CD4-positive, alpha-beta memory T cell (primary cell): ENCODE measurements at regions not wholly inside any gene's neighbourhood (a gene's known extent, or its start where the extent isn't known, plus 50 kb on each side); places are given as distances from the start of the nearest gene placed in this dataset.
"Not testable (repeated sequence)": the region's sequence is repeated elsewhere in the genome, so short reads cannot be mapped to it uniquely, and the experiment has no call there.

Experiments
- CTCF ChIA-PET: fragments of 350-600 bp; sonication (Branson Sonifier 250); formaldehyde crosslinking; loops from one replicate; lab custom pipeline; 2021; ENCODE audit warnings: inconsistent platforms; ENCODE audit not compliant: partially characterized antibody; lab: Charles Lee
- POLR2A ChIA-PET: fragments of 350-600 bp; sonication (Branson Sonifier 250); formaldehyde crosslinking; loops from one replicate; lab custom pipeline; 2021; ENCODE audit not compliant: partially characterized antibody; lab: Charles Lee
- DNase-seq, 5 donors: peaks; one replicate each; pipeline versions ENCODE4 v3.0.0 to v3.0.0-alpha.2; 2020 to 2022; ENCODE audit warnings: mixed read lengths in 1 of 5
- H3K27ac ChIP-seq: one replicate; pipeline ENCODE4 v1.7.0; 2013; ENCODE audit warnings: low read depth, low read length
- H3K27me3 ChIP-seq: 2 replicates; pipeline ENCODE4 v1.7.0; 2013; ENCODE audit warnings: mild to moderate bottlenecking, low read length, moderate library complexity; ENCODE audit not compliant: insufficient read depth
- H3K36me3 ChIP-seq: 2 replicates; pipeline ENCODE4 v1.7.0; 2013; ENCODE audit warnings: mild to moderate bottlenecking, low read length, moderate library complexity; ENCODE audit not compliant: insufficient read depth
- H3K4me1 ChIP-seq: 2 replicates; pipeline ENCODE4 v1.7.0; 2013; ENCODE audit warnings: mild to moderate bottlenecking, low read length, moderate library complexity; ENCODE audit not compliant: insufficient read depth
- H3K4me3 ChIP-seq, 2 donors: one replicate each; pipeline ENCODE4 v1.7.0; 2013; ENCODE audit warnings: low read length in 2 of 2, mild to moderate bottlenecking in 1 of 2
- H3K9me3 ChIP-seq, 2 donors: one replicate each; pipeline ENCODE4 v1.7.0; 2013; ENCODE audit warnings: low read length in 2 of 2, control low read depth in 1 of 2; ENCODE audit not compliant: control insufficient read depth in 1 of 2
- H3K27ac Mint-ChIP-seq, 7 donors: one replicate each; pipeline ENCODE4 v1.8.0; 2020 to 2021; ENCODE audit warnings: mixed read lengths in 7 of 7, mild to moderate bottlenecking in 6 of 7, inconsistent platforms in 3 of 7, moderate library complexity in 3 of 7
- H3K27me3 Mint-ChIP-seq, 2 donors: one replicate each; pipeline ENCODE4 v1.8.0; 2020 to 2021; ENCODE audit warnings: mixed read lengths in 2 of 2
- H3K36me3 Mint-ChIP-seq, 2 donors: one replicate each; pipeline ENCODE4 v1.8.0; 2020 to 2021; ENCODE audit warnings: mixed read lengths in 2 of 2, inconsistent platforms in 1 of 2, mild to moderate bottlenecking in 1 of 2
- H3K4me1 Mint-ChIP-seq, 4 donors: one replicate each; pipeline ENCODE4 v1.8.0; 2020 to 2021; ENCODE audit warnings: mixed read lengths in 4 of 4, mild to moderate bottlenecking in 1 of 4
- H3K4me3 Mint-ChIP-seq, 8 donors: one replicate each; pipeline ENCODE4 v1.8.0; 2020 to 2021; ENCODE audit warnings: mixed read lengths in 8 of 8, mild to moderate bottlenecking in 7 of 8, moderate library complexity in 6 of 8, inconsistent platforms in 3 of 8
- H3K9me3 Mint-ChIP-seq, 8 donors: one replicate each; pipeline ENCODE4 v1.8.0; 2020 to 2021; ENCODE audit warnings: mixed read lengths in 8 of 8, mild to moderate bottlenecking in 5 of 8, inconsistent platforms in 3 of 8, moderate library complexity in 1 of 8
- intact Hi-C: fragments of 100-400 bp; cut with micrococcal nuclease; formaldehyde crosslinking; loops from one replicate; pipeline ENCODE4 v1.15.1; 2023

- H3K27me3 ChIP-seq, H3K27me3 Mint-ChIP-seq, DNase-seq, H3K27ac ChIP-seq, H3K4me3 Mint-ChIP-seq, intact Hi-C loops, H3K4me1 Mint-ChIP-seq, CTCF ChIA-PET, H3K36me3 Mint-ChIP-seq, POLR2A ChIA-PET, H3K36me3 ChIP-seq, H3K9me3 ChIP-seq, H3K4me1 ChIP-seq, H3K4me3 ChIP-seq: not testable (repeated sequence)
- Mint-ChIP-seq H3K9me3 (peaks cover 0 to 27% (median 18%) of the 10 kb centered on the region in 8 donors), H3K27ac (peak overlapping the region in 1 of 7 donors; percentile 70)
Measured at GRCh38 chr3:91348064-91348463, 2240.6 kb downstream of the EPHA3 start.

DNA sequence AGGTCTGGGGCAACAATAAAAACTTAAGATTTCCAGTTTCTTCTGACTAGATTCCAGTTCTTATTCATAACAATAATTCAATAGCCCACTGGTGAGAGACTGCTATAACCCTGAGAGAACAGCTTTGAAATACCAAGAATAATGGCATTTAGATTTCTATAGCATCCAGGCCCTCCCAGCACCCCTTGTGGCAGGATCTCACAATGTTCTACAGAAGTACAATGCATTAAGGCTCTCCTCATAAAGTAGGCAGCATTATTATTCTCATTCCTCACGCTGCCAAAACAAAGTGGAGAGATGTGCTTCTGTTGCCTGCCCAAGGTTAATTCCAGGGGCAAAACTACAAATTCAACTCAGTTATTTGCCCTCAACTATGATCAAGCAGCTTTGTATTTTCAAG lies 2241.7 kb downstream of the EPHA3 start:
- H3K9me3 ChIP-seq, H3K4me1 Mint-ChIP-seq, H3K4me3 ChIP-seq, H3K27me3 ChIP-seq, CTCF ChIA-PET, H3K27me3 Mint-ChIP-seq, H3K36me3 Mint-ChIP-seq, H3K4me1 ChIP-seq, H3K27ac ChIP-seq, H3K36me3 ChIP-seq, DNase-seq, intact Hi-C loops, POLR2A ChIA-PET, H3K27ac Mint-ChIP-seq, H3K4me3 Mint-ChIP-seq: not testable (repeated sequence)
- peaks cover 0 to 24% (median 12%) of the 10 kb centered on the region in 8 donors for H3K9me3 Mint-ChIP-seq

DNA sequence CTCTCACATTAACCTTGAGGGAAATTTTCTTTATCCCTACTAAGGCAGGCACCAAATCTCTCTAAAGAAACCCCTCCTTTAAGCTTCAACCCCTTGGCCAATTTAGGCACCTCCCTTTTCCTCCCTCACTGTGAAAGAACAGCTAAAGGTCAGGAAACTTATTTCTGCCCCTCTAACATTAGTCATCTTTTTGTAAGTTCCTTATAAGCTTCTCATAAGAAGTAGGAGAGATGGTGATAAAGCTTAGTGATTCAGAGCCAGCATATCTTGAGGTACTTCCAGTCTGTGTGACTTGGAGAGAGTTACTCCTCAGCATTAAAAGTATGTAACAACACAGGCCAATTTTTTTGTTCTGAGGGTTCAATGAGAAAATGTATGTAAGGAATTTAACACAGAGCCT lies 2244.7 kb downstream of the EPHA3 start:
- not testable (repeated sequence) for H3K4me3 Mint-ChIP-seq

DNA sequence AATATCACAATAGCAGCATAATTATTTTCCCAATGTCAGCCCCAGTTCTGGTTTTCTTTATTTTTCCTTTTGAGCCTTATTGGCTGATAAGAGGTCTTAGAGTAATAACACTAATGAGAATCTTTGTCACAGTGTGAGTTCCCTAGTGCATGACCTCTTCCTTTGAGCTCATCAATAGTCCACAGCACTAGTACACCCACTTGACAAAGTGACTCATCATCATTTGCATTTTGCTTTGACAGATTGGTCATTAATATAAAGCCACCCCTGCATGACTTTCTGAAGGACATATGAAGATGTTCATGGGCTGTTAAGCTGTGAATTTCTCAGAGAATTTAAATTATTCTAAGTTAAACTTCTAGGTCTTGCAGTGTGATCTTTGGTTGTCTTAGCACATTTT lies 2251.9 kb downstream of the EPHA3 start:
- H3K4me3 ChIP-seq, H3K4me3 Mint-ChIP-seq, H3K9me3 ChIP-seq, POLR2A ChIA-PET, H3K27ac ChIP-seq, H3K27me3 ChIP-seq, H3K4me1 Mint-ChIP-seq, intact Hi-C loops, CTCF ChIA-PET, H3K27ac Mint-ChIP-seq, H3K36me3 ChIP-seq, H3K4me1 ChIP-seq, H3K36me3 Mint-ChIP-seq, H3K27me3 Mint-ChIP-seq, DNase-seq: not testable (repeated sequence)
- peaks cover 0 to 23% (median 13%) of the 10 kb centered on the region in 8 donors for H3K9me3 Mint-ChIP-seq

More for the DNA sequence above, 2244.7 kb downstream of the EPHA3 start:
- H3K36me3 ChIP-seq, H3K27ac ChIP-seq, H3K36me3 Mint-ChIP-seq, CTCF ChIA-PET, H3K9me3 ChIP-seq, H3K27ac Mint-ChIP-seq, H3K4me1 ChIP-seq, H3K4me1 Mint-ChIP-seq, H3K27me3 Mint-ChIP-seq, POLR2A ChIA-PET, intact Hi-C loops, H3K27me3 ChIP-seq, H3K4me3 ChIP-seq, DNase-seq: not testable (repeated sequence)
- H3K9me3 Mint-ChIP-seq: peaks cover 0 to 27% (median 10%) of the 10 kb centered on the region in 8 donors

- H3K9me3 ChIP-seq, H3K27me3 ChIP-seq, H3K4me1 Mint-ChIP-seq, DNase-seq, H3K27ac ChIP-seq, H3K36me3 Mint-ChIP-seq, intact Hi-C loops, CTCF ChIA-PET, H3K27me3 Mint-ChIP-seq, H3K4me1 ChIP-seq, H3K27ac Mint-ChIP-seq, H3K4me3 ChIP-seq, H3K36me3 ChIP-seq, POLR2A ChIA-PET: not testable (repeated sequence)
- peak overlapping the region in 1 of 8 donors; percentile 45 for H3K4me3 Mint-ChIP-seq
- peaks cover 0 to 33% (median 19%) of the 10 kb centered on the region in 8 donors for H3K9me3 Mint-ChIP-seq
Measured at GRCh38 chr3:91383100-91383894, 2275.9 kb downstream of the EPHA3 start.

DNA sequence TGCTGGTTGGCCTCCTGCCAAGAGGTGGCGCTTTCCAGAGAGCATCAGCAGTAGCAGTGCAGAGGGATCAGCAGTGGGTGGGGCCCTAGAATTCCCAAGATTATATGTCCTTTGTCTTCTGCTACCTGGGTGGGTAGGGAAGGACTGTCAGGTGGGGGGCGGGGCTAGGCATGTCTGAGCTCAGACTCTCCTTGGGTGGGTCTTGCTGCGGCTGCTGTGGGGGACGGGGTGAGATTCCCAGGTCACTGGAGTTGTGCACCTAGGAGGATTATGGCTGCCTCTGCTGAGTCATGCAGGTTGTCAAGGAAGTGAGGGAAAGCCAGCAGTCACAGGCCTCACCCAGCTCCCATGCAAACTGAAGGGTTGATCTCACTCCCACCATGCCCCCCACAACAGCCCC lies 2296.5 kb downstream of the EPHA3 start:
- intact Hi-C loops, H3K27me3 Mint-ChIP-seq, H3K36me3 ChIP-seq, H3K9me3 ChIP-seq, DNase-seq, H3K27ac Mint-ChIP-seq, H3K36me3 Mint-ChIP-seq, POLR2A ChIA-PET, CTCF ChIA-PET, H3K27ac ChIP-seq, H3K4me3 ChIP-seq, H3K4me1 Mint-ChIP-seq, H3K27me3 ChIP-seq, H3K4me3 Mint-ChIP-seq, H3K4me1 ChIP-seq: not testable (repeated sequence)
- H3K9me3 Mint-ChIP-seq: peaks cover 2 to 16% (median 4%) of the 10 kb centered on the region in 8 donors

DNA sequence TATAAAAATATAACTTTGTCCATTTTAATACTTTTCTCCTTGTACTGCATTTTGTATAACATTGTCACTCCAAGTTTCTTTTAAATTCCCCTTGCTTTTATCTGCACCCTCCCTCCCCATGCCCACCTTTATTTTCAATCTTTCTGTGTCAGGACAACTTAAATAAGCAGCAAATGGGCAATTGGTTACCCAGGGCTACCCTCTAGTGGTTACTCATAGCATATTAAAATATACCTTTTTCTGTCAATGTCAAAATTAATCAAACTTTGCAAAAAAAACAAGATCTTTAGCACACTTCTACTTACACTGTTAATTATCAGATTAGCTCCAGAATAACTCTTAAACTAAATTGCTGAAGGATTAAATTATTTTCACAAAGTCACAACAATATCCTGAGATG lies 2334.6 kb downstream of the EPHA3 start:
- H3K4me1 ChIP-seq, H3K27me3 ChIP-seq, H3K27ac Mint-ChIP-seq, H3K4me1 Mint-ChIP-seq, H3K36me3 Mint-ChIP-seq, CTCF ChIA-PET, POLR2A ChIA-PET, H3K36me3 ChIP-seq, H3K9me3 Mint-ChIP-seq, H3K4me3 ChIP-seq, H3K27ac ChIP-seq, intact Hi-C loops, H3K27me3 Mint-ChIP-seq, DNase-seq, H3K9me3 ChIP-seq, H3K4me3 Mint-ChIP-seq: not testable (repeated sequence)

DNA sequence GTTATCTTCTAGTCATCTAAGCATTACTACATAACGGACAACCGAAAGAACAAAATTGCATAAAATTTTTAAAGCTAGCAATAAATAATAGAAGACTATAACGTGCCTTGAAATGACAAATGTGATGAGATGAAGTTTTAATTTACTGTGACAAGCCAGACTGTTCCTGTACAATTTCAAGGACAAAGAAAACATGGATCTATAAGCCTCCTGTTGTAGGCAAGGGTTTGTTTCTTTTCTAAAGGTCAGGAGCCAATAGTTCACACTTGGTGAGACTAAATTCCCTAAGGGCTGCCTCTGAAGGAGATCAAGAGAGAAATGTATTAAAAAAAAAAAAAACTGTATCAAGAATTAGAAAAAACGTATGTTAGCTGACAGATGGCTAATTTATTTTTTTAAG lies 2335.1 kb downstream of the EPHA3 start:
- H3K36me3 Mint-ChIP-seq, H3K4me1 Mint-ChIP-seq, H3K9me3 ChIP-seq, H3K27ac Mint-ChIP-seq, intact Hi-C loops, H3K27me3 ChIP-seq, H3K4me3 ChIP-seq, H3K27ac ChIP-seq, DNase-seq, POLR2A ChIA-PET, H3K4me1 ChIP-seq, H3K27me3 Mint-ChIP-seq, CTCF ChIA-PET, H3K9me3 Mint-ChIP-seq, H3K36me3 ChIP-seq, H3K4me3 Mint-ChIP-seq: not testable (repeated sequence)
